ENCODE measurements at regions not wholly inside any gene's neighbourhood (a gene's known extent, or its start where the extent isn't known, plus 50 kb on each side); places are given as distances from the start of the nearest gene placed in this dataset.
"Not testable (repeated sequence)": the region's sequence is repeated elsewhere in the genome, so short reads cannot be mapped to it uniquely, and the experiment has no call there.

DNA sequence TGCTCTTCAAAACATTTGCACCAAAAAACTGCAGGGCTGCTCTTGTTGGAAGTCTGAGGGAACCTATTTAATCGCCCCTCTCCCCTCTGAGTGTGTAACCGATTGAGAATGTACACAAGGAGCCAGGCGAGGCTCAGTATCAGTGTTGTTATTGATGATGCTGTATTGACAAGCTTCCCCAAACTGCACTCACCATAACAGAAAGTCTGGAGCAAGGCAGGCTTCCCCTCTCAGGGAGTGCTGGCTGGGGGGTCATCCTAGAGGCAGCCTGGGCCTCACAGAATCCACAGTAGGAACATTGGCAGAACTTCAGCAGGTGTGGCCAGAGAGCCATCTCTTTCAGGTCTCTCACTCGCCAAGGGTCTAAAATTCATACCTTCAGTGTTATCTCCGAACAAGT, 58.1 kb upstream of the TUNAR start:
- DNase-seq: no peak

- no peak for DNase-seq
These were observed 59.4 kb upstream of the TUNAR start for GRCh38 chr14:95817271-95817670.

DNA sequence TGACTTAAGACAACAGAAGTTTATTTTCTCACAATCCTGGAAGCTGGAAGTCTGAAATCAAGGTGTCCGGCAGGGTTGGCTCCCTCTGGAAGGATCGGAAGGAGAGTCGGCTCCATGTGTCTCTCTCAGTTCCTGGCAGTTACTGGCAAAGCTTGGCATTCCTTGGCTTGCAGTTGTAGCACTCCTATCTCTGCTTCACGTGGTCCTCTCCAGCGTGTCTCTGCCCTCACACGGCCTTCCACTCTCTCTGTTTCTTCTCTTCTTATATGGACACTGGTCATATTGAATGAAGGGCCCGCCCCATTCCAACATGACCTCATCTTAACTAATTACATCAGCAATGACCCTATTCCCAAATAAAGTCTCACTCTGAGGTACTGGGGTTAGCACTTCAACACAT, 60.1 kb upstream of the TUNAR start:
- no peak for DNase-seq

- DNase-seq: no peak
These were observed 61.4 kb upstream of the TUNAR start for GRCh38 chr14:95815226-95815690.

DNA sequence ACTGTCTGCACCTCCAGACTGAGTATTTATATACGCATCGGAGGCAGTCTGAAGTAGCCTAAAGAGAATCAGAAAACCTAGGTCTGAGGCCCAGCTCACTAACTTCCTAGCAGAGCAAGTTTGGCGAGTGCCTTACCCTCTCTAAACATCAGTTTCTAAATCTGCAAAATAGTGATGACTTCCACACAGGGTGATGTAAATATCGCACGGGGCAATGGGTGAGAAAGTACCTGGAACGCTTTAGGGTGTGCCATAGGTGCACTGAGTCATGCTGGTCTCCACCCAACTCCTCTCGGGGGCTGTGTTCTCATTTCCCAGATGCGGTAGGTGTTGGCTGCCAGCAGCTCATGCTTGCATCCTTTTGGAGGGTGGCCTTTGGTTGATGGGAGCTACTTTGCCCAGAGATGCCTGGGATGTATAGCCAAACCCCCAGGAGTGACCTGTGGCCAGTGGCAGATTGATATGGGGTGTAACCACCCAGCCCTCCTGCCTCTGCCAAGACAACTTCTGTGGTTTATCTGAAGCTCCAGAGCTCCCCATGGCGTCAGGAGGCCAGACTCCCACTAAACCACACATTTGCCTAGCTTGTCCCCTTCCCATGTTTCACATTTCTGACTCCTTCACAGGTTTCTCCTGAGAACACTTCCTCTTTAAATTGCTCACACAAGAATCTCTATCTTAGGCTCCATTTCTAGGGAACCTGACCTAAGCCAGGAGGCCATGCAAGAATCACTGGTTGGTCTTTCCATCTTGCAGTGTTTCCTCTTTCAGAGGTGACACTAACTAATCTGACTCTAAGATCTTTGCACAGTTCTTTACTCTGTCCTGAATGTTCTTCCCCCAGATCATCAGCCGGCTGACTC, 62.0 kb upstream of the TUNAR start:
- no peak for DNase-seq

- no peak for DNase-seq
These were observed 64.8 kb upstream of the TUNAR start for GRCh38 chr14:95811813-95812212.

- DNase-seq: no peak
These were observed 68.3 kb upstream of the TUNAR start for GRCh38 chr14:95808371-95808770.

- DNase-seq: no peak
These were observed 79.8 kb upstream of the TUNAR start for GRCh38 chr14:95796788-95797187.

GRCh38 chr14:95787941-95788340, 74.0 kb upstream of the TCL1A start:
- DNase-seq: no peak

- DNase-seq: no peak
These were observed 72.6 kb upstream of the TCL1A start for GRCh38 chr14:95786566-95786965.

GRCh38 chr14:95784137-95784536, 70.2 kb upstream of the TCL1A start:
- peak; percentile 20 for DNase-seq

GRCh38 chr14:95776798-95777534, 63.0 kb upstream of the TCL1A start:
- DNase-seq: no peak

- peak; percentile 70 for DNase-seq
These were observed 60.6 kb upstream of the TCL1A start for GRCh38 chr14:95774265-95775160.

GRCh38 chr14:95770777-95771176, 56.9 kb upstream of the TCL1A start:
- DNase-seq: no peak

- DNase-seq: no peak
These were observed 56.1 kb upstream of the TCL1A start for GRCh38 chr14:95769976-95770375.

DNA sequence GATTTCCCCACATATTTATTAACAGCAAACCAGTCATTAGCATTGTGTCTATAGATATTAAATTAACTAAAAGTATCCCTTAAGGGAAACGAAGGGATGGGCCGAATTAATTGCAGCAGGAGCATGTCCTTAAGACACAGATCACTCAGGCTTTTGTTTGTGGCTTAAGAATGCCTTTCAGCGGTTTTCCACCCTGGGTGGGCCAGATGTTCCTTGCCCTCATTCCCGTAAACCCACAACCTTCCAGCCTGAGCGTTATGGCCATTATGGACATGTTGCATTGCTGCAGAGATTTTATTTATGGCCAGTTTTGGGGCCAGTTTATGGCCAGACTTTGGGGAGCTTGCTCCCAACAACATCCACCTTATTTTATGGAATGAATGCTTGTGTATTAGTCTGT, 55.5 kb upstream of the TCL1A start:
- not testable (repeated sequence) for DNase-seq

DNA sequence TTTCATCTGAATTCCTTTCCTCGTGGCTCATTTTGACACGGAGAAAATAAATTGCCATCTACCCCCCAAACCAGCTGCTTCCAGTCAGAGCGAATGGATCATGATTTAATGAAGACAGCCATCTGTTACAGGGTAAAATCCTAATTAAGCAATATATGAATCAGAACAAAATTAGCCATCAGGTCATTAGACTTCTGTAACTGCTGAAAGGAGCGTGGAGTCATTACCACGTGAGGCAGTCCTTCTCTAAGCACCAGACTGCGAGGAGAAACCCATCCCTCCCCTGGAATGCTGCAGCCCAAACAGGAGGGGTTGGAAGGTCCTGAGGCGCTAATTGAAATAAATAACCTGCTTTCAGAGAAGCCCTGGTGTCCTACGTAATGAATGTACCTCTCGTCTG, 51.1 kb upstream of the TCL1A start:
- DNase-seq: no peak

GRCh38 chr14:95763875-95764274, 50.0 kb upstream of the TCL1A start:
- no peak for DNase-seq

Measured in activated CD4-positive, alpha-beta T cell treated with anti-CD3 and anti-CD28 coated beads, Interleukin-2, Interleukin-6, amounts not matched to agents 100 ng/mL and 50 ng/mL, durations not matched to agents 16 hours and 8 hours (primary cell).